HCT116 (cell line): ENCODE measurements at regions not wholly inside any gene's neighbourhood (a gene's known extent, or its start where the extent isn't known, plus 50 kb on each side); places are given as distances from the start of the nearest gene placed in this dataset.

Experiments used
- ATAC-seq: fragments of 200-7000 bp; cut with Tn5 transposase; 2 replicates; pipeline ENCODE4 v1.9.1; 2020; ENCODE audit warnings: mild to moderate bottlenecking, moderate library complexity
- BruUV-seq: library from RNA; stranded (reverse); fragments of 400-500 nt; replicated peaks from 2 replicates; lab custom pipeline; 2021; lab: Mats Ljungman, UMichigan
- CTCF ChIA-PET: fragments of 300-600 bp; sonication (Branson Sonifier 250); formaldehyde crosslinking; loops from one replicate; lab custom pipeline; 2021; ENCODE audit warnings: antibody characterized with exemption; lab: Charles Lee
- POLR2A ChIA-PET: fragments of 300-600, 350-600 bp; sonication (Branson Sonifier 250); formaldehyde crosslinking; loops from one replicate; lab custom pipeline; 2021; ENCODE audit warnings: antibody characterized with exemption; lab: Charles Lee
- RAD21 ChIA-PET, 2 experiments: fragments of 300-600 bp; sonication (Branson Sonifier 250); formaldehyde crosslinking; loops; one replicate each; lab custom pipeline; 2023; ENCODE audit warnings: low total read pairs in 2 of 2; ENCODE audit not compliant: uncharacterized antibody in 2 of 2, unreplicated experiment in 2 of 2, low non-redundant PET in 1 of 2; lab: Charles Lee
- DNase-seq: peaks from one replicate; pipeline ENCODE4 v3.0.0-alpha.2; 2010; ENCODE audit warnings: low read depth, low spot score
- H2AFZ ChIP-seq: fragments of 200-600 bp; shearing (Covaris generic), sonication (generic); 2 replicates; pipeline ENCODE4 v1.6.1; 2017; ENCODE audit warnings: low read depth, mixed run types, mixed read lengths, antibody characterized with exemption, low read length; ENCODE audit not compliant: poor library complexity, severe bottlenecking
- H3K27ac ChIP-seq: 2 replicates; pipeline ENCODE4 v1.5.1; 2012; ENCODE audit warnings: low read depth, low read length
- H3K27me3 ChIP-seq: fragments of 200-600 bp; sonication (generic); 2 replicates; pipeline ENCODE4 v1.6.1; 2016; ENCODE audit warnings: mixed run types, low read length, mixed read lengths; ENCODE audit not compliant: insufficient read depth
- H3K36me3 ChIP-seq, 2 experiments: fragments of 200-500 bp in 1 of 2; fragments of 200-600 bp in 1 of 2; sonication (Bioruptor generic) in 1 of 2; sonication (generic) in 1 of 2; 2 replicates each; pipeline versions ENCODE4 v1.5.1 to v1.6.1; 2014 to 2016; ENCODE audit warnings: low read length in 2 of 2, inconsistent platforms in 1 of 2, mixed read lengths in 1 of 2, mixed run types in 1 of 2; ENCODE audit not compliant: insufficient read depth in 2 of 2, control insufficient read depth in 1 of 2
- H3K4me1 ChIP-seq, 2 experiments: fragments of 200-600 bp in 1 of 2; sonication (generic) in 1 of 2; 2 replicates each; pipeline versions ENCODE4 v1.5.1 to v1.6.1; 2012 to 2017; ENCODE audit warnings: low read length in 2 of 2, inconsistent platforms in 1 of 2, mild to moderate bottlenecking in 1 of 2, mixed read lengths in 1 of 2, mixed run types in 1 of 2, moderate library complexity in 1 of 2; ENCODE audit not compliant: insufficient read depth in 2 of 2, control insufficient read depth in 1 of 2
- H3K4me2 ChIP-seq: fragments of 200-600 bp; sonication (generic); 2 replicates; pipeline ENCODE4 v1.6.1; 2017; ENCODE audit warnings: mixed run types, low read length, mixed read lengths
- H3K4me3 ChIP-seq, 2 experiments: fragments of 200-600 bp in 1 of 2; sonication (generic) in 1 of 2; replicated peaks in 1 of 2; 2 replicates each; pipeline ENCODE4 v1.5.1; 2011 to 2016; ENCODE audit warnings: low read length in 2 of 2, control low read depth in 1 of 2, low read depth in 1 of 2, mild to moderate bottlenecking in 1 of 2, mixed read lengths in 1 of 2, mixed run types in 1 of 2
- H3K79me2 ChIP-seq: fragments of 200-600 bp; sonication (generic); 2 replicates; pipeline ENCODE4 v1.6.1; 2017; ENCODE audit warnings: mild to moderate bottlenecking, mixed run types, low read length, moderate library complexity, mixed read lengths; ENCODE audit not compliant: insufficient read depth
- H3K9ac ChIP-seq: fragments of 200-600 bp; sonication (generic); 2 replicates; pipeline ENCODE4 v1.6.1; 2016; ENCODE audit warnings: low read length, mixed read lengths
- H3K9me2 ChIP-seq: fragments of 200-600 bp; sonication (generic), shearing (Covaris generic); 2 replicates; pipeline ENCODE4 v1.6.1; 2017; ENCODE audit warnings: mixed run types, mild to moderate bottlenecking, moderate library complexity; ENCODE audit not compliant: insufficient read depth
- H3K9me3 ChIP-seq, 2 experiments: fragments of 200-500 bp in 1 of 2; fragments of 200-600 bp in 1 of 2; sonication (Bioruptor generic) in 1 of 2; sonication (generic) in 1 of 2; 2 replicates each; pipeline ENCODE4 v1.6.1; 2014 to 2017; ENCODE audit warnings: low read length in 2 of 2, mixed read lengths in 2 of 2, inconsistent platforms in 1 of 2, low read depth in 1 of 2, mild to moderate bottlenecking in 1 of 2, mixed run types in 1 of 2, moderate library complexity in 1 of 2; ENCODE audit not compliant: control insufficient read depth in 1 of 2, insufficient read depth in 1 of 2
- H4K20me1 ChIP-seq: fragments of 200-600 bp; sonication (generic), shearing (Covaris generic); 2 replicates; pipeline ENCODE4 v1.6.1; 2017; ENCODE audit warnings: mixed run types, mild to moderate bottlenecking, moderate library complexity; ENCODE audit not compliant: insufficient read depth
- CBX3 ChIP-seq: IDR thresholded peaks from 2 replicates; pipeline ENCODE4 v1.6.1; 2012; ENCODE audit warnings: low read depth
- CEBPB ChIP-seq: IDR thresholded peaks from 2 replicates; pipeline ENCODE4 v1.6.1; 2012; ENCODE audit warnings: low read depth
- EGR1 ChIP-seq: IDR thresholded peaks from 2 replicates; pipeline ENCODE4 v1.6.1; 2012; ENCODE audit warnings: low read depth
- FOSL1 ChIP-seq: IDR thresholded peaks from 2 replicates; pipeline ENCODE4 v1.6.1; 2012; ENCODE audit warnings: low read depth
- POLR2AphosphoS5 ChIP-seq: IDR thresholded peaks from 2 replicates; pipeline ENCODE4 v1.6.1; 2011; ENCODE audit warnings: mild to moderate bottlenecking, low read depth, low read length, moderate library complexity
- RAD21 ChIP-seq: IDR thresholded peaks from 2 replicates; pipeline ENCODE4 v1.6.1; 2012; ENCODE audit warnings: low read depth, mild to moderate bottlenecking
- ZBTB33 ChIP-seq: IDR thresholded peaks from 2 replicates; pipeline ENCODE4 v1.6.1; 2011; ENCODE audit warnings: mild to moderate bottlenecking, low read length, moderate library complexity; ENCODE audit not compliant: insufficient replicate concordance; ENCODE audit errors: extremely low read depth
- ZFX ChIP-seq: fragments of 450-650 bp; IDR thresholded peaks from 2 replicates; pipeline ENCODE4 v1.6.1; 2017
- ZNF274 ChIP-seq: fragments of 200-500 bp; sonication (Bioruptor generic); IDR thresholded peaks from 2 replicates; pipeline ENCODE4 v1.6.1; 2014; ENCODE audit warnings: mild to moderate bottlenecking, low read depth, low read length, inconsistent platforms
- intact Hi-C: fragments of 100-400 bp; cut with micrococcal nuclease; formaldehyde crosslinking; loops from 2 replicates; pipeline ENCODE4 v1.10.0; 2022
- TF ChIP-seq, protein P1 (sequence below): IDR thresholded peaks from 2 replicates; pipeline ENCODE4 v1.6.1; 2012

DNA sequence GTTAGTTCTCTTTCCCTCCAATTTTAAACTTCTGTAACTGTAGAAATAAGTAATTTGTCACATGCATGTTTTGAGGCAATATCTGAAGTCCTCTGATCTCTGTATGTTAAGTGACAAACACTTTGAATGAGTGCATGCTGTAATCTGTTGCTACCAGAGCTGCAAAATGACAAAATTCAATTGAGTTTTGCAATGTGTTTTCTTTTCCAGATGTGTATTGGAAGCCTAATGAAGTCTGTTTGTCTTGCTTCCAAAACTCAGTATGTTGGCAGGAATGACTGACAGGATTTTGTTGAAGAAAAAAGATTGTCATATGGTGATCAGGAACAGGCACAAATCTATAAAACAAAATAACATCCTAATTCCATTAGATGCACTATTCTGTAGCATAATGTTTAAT lies 561.6 kb upstream of the CDH8 start:
- H3K9me2 ChIP-seq, result no peaks in the 10 kb centered on the region
- intact Hi-C loops, result no loop called here
- ChIA-PET RAD21 (no interaction called here), POLR2A (no interaction called here), CTCF (no interaction called here)
- peaks cover 0 to 30% of the 10 kb centered on the region in 2 experiments; a peak in 2 of 4 replicates for H3K9me3 ChIP-seq
- H2AFZ ChIP-seq, result no peak overlapping the region
- H4K20me1 ChIP-seq, result no peaks in the 10 kb centered on the region
- no peak overlapping the region for H3K9ac ChIP-seq
- no peak for DNase-seq
- H3K4me2 ChIP-seq, result no peak overlapping the region
- no peaks in the 10 kb centered on the region for H3K4me1 ChIP-seq
- H3K27ac ChIP-seq, result no peak overlapping the region
- TF ChIP-seq ZFX (no peak), CBX3 (no peak)
- no peak overlapping the region for H3K4me3 ChIP-seq
- no peaks in the 10 kb centered on the region for H3K27me3 ChIP-seq
- H3K79me2 ChIP-seq, result no peaks in the 10 kb centered on the region
- no peaks in the 10 kb centered on the region for H3K36me3 ChIP-seq
- no TSS peak for BruUV-seq
- no peak for ATAC-seq

GRCh38 chr16:62596584-62596983 lies 560.3 kb upstream of the CDH8 start:
- Histone ChIP-seq H3K4me2 (no peak overlapping the region), H3K9me2 (no peaks in the 10 kb centered on the region), H3K4me1 (no peaks in the 10 kb centered on the region), H3K9ac (no peak overlapping the region), H3K9me3 (peaks cover 0 to 23% of the 10 kb centered on the region in 2 experiments; a peak in 2 of 4 replicates), H3K36me3 (no peaks in the 10 kb centered on the region), H3K27ac (no peak overlapping the region), H3K4me3 (no peak overlapping the region), H2AFZ (no peak overlapping the region)
- DNase-seq (no peak), ATAC-seq (no peak)
- ChIA-PET CTCF (no interaction called here), POLR2A (no interaction called here), RAD21 (no interaction called here)
- TF ChIP-seq, protein P1, sequence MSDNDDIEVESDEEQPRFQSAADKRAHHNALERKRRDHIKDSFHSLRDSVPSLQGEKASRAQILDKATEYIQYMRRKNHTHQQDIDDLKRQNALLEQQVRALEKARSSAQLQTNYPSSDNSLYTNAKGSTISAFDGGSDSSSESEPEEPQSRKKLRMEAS, result no peak
- TF ChIP-seq CEBPB (no peak), POLR2AphosphoS5 (no peak), ZNF274 (no peak), ZBTB33 (no peak), EGR1 (no peak), FOSL1 (no peak), RAD21 (no peak)
- TF ChIP-seq, all 23 proteins: peak for 0
- Histone ChIP-seq H4K20me1 (no peaks in the 10 kb centered on the region), H3K27me3 (no peaks in the 10 kb centered on the region), H3K79me2 (no peaks in the 10 kb centered on the region)
- no TSS peak for BruUV-seq
- intact Hi-C loops, result no loop called here
